Stomach (tissue), 8 donors: ENCODE measurements at regions not wholly inside any gene's neighbourhood (a gene's known extent, or its start where the extent isn't known, plus 50 kb on each side); places are given as distances from the start of the nearest gene placed in this dataset.
A peak's percentile ranks its signal among the peaks of the same experiment; 100 is the strongest.

Experiments
- DNase-seq, 2 donors: peaks; one replicate each; pipeline versions ENCODE4 v3.0.0 to v3.0.0-alpha.2; 2013 to 2019
- H3K27ac ChIP-seq, 5 donors: fragments of 200-600 bp in 4 of 5; sonication (generic) in 4 of 5; one replicate each; pipeline ENCODE4 v1.5.1; 2013 to 2019; ENCODE audit warnings: mild to moderate bottlenecking in 1 of 5, moderate library complexity in 1 of 5
- H3K27me3 ChIP-seq, 3 donors: fragments of 200-600 bp; sonication (generic); one replicate each; pipeline ENCODE4 v1.5.1; 2017 to 2019; ENCODE audit warnings: mixed run types in 1 of 3
- H3K36me3 ChIP-seq, 4 donors: fragments of 200-600 bp; sonication (generic); 1 replicate in 3 of 4; 2 replicates in 1 of 4; pipeline ENCODE4 v1.5.1; 2016 to 2019
- H3K4me1 ChIP-seq, 4 donors: fragments of 200-600 bp; sonication (generic); one replicate each; pipeline ENCODE4 v1.5.1; 2016 to 2019
- H3K4me3 ChIP-seq, 4 donors: fragments of 200-600 bp; sonication (generic) in 3 of 4; one replicate each; pipeline ENCODE4 v1.5.1; 2016 to 2019; ENCODE audit warnings: mild to moderate bottlenecking in 1 of 4
- H3K9me3 ChIP-seq, 4 donors: fragments of 200-600 bp; sonication (generic); one replicate each; pipeline ENCODE4 v1.5.1; 2016 to 2019
- CTCF ChIP-seq, 7 experiments: fragments of 450-650 bp in 4 of 7; fragments of 200-600 bp in 3 of 7; sonication (generic) in 3 of 7; IDR thresholded peaks; one replicate each; pipeline ENCODE4 v1.5.1; 2016 to 2019; ENCODE audit warnings: antibody characterized with exemption in 7 of 7, control low read depth in 2 of 7, mild to moderate bottlenecking in 1 of 7
- EP300 ChIP-seq: sonication (generic); formaldehyde crosslinking; IDR thresholded peaks from one replicate; pipeline ENCODE4 v1.6.1; 2017; ENCODE audit warnings: antibody characterized with exemption
- POLR2A ChIP-seq, 4 donors: fragments of 450-650 bp; IDR thresholded peaks; one replicate each; pipeline ENCODE4 v1.6.1; 2016; ENCODE audit warnings: antibody characterized with exemption in 4 of 4, control low read depth in 2 of 4, mild to moderate bottlenecking in 1 of 4, moderate library complexity in 1 of 4
- POLR2AphosphoS5 ChIP-seq, 3 donors: sonication (generic); formaldehyde crosslinking; IDR thresholded peaks; one replicate each; pipeline ENCODE4 v1.6.1; 2016; ENCODE audit warnings: antibody characterized with exemption in 3 of 3
- WGBS, 5 donors: extraction: QIAGEN DNeasy Blood & Tissue Kit in 3 of 5; methylation state at CpG; one replicate each; pipeline versions ENCODE4 v1.1.5 to v1.1.7; 2013 to 2018; 5-methylcytosine and 5-hydroxymethylcytosine counted together
- intact Hi-C: fragments of 100-400 bp; cut with DNase I; formaldehyde crosslinking; loops from one replicate; pipeline ENCODE4 v1.15.1; 2023; ENCODE audit warnings: low total_unique reads
- donor health status: healthy with polysubstance abuse.
- donor health status: Bipolar disorder and iron deficiency.
- donor health status: healthy.

GRCh38 chr10:20674926-20675325 is 222.2 kb downstream of the NEBL start:
- no peak overlapping the region for H3K27ac ChIP-seq
- no peaks in the 10 kb centered on the region for H3K27me3 ChIP-seq
- 0 to 17% (median 1%) methylated on average over 1 of the region's 1 CpG for WGBS, 5 donors
- no peaks in the 10 kb centered on the region for H3K36me3 ChIP-seq
- H3K4me3 ChIP-seq: no peak overlapping the region
- intact Hi-C loops: no loop called here
- H3K4me1 ChIP-seq: no peaks in the 10 kb centered on the region
- no peak for TF ChIP-seq POLR2AphosphoS5 (IDR thresholded peaks at IDR 0.05)
- TF ChIP-seq POLR2A (IDR thresholded peaks at IDR 0.05): no peak
- no peak for TF ChIP-seq CTCF (IDR thresholded peaks at IDR 0.05)
- no peak for TF ChIP-seq EP300
- H3K9me3 ChIP-seq: no peaks in the 10 kb centered on the region
- DNase-seq: peak in 1 of 2 donors; percentile 11

GRCh38 chr10:20673175-20673574 is 223.9 kb downstream of the NEBL start:
- intact Hi-C loops: no loop called here
- H3K36me3 ChIP-seq: no peaks in the 10 kb centered on the region
- TF ChIP-seq POLR2A (IDR thresholded peaks at IDR 0.05) (no peak), POLR2AphosphoS5 (IDR thresholded peaks at IDR 0.05) (no peak), EP300 (no peak)
- H3K4me3 ChIP-seq: no peak overlapping the region
- H3K27me3 ChIP-seq: no peaks in the 10 kb centered on the region
- H3K9me3 ChIP-seq: no peaks in the 10 kb centered on the region
- no peak overlapping the region for H3K27ac ChIP-seq
- no peak for DNase-seq
- WGBS, 5 donors: 58 to 74% (median 68%) methylated on average over 4 of the region's 4 CpGs
- no peaks in the 10 kb centered on the region for H3K4me1 ChIP-seq

- no peak for DNase-seq
- no peaks in the 10 kb centered on the region for H3K4me1 ChIP-seq
- intact Hi-C loops: no loop called here
- 49 to 69% (median 64%) methylated on average over 5 of the region's 5 CpGs for WGBS, 5 donors
- H3K4me3 ChIP-seq: no peak overlapping the region
- no peaks in the 10 kb centered on the region for H3K36me3 ChIP-seq
- H3K27me3 ChIP-seq: no peaks in the 10 kb centered on the region
- no peak for TF ChIP-seq CTCF (IDR thresholded peaks at IDR 0.05)
- no peak for TF ChIP-seq POLR2A (IDR thresholded peaks at IDR 0.05)
- TF ChIP-seq POLR2AphosphoS5 (IDR thresholded peaks at IDR 0.05): no peak
- TF ChIP-seq EP300: no peak
- H3K27ac ChIP-seq: no peak overlapping the region
- H3K9me3 ChIP-seq: no peaks in the 10 kb centered on the region
Observed at GRCh38 chr10:20672741-20673140, 224.4 kb downstream of the NEBL start.

GRCh38 chr10:20670579-20670978 is 226.5 kb downstream of the NEBL start:
- TF ChIP-seq CTCF (IDR thresholded peaks at IDR 0.05) (no peak), POLR2A (IDR thresholded peaks at IDR 0.05) (no peak), POLR2AphosphoS5 (IDR thresholded peaks at IDR 0.05) (no peak), EP300 (no peak)
- DNase-seq: no peak
- intact Hi-C loops: no loop called here
- H3K9me3 ChIP-seq: no peaks in the 10 kb centered on the region
- H3K27me3 ChIP-seq: no peaks in the 10 kb centered on the region
- H3K4me1 ChIP-seq: no peaks in the 10 kb centered on the region
- no peaks in the 10 kb centered on the region for H3K36me3 ChIP-seq
- 85 to 92% (median 89%) methylated on average over 1 of the region's 1 CpG for WGBS, 5 donors
- H3K27ac ChIP-seq: no peak overlapping the region
- no peak overlapping the region for H3K4me3 ChIP-seq

GRCh38 chr10:20668985-20669384 is 228.1 kb downstream of the NEBL start:
- no peaks in the 10 kb centered on the region for H3K4me1 ChIP-seq
- DNase-seq: no peak
- H3K36me3 ChIP-seq: no peaks in the 10 kb centered on the region
- TF ChIP-seq POLR2A (IDR thresholded peaks at IDR 0.05): no peak
- no peak for TF ChIP-seq POLR2AphosphoS5 (IDR thresholded peaks at IDR 0.05)
- no peak for TF ChIP-seq CTCF (IDR thresholded peaks at IDR 0.05)
- TF ChIP-seq EP300: no peak
- no peaks in the 10 kb centered on the region for H3K9me3 ChIP-seq
- no peaks in the 10 kb centered on the region for H3K27me3 ChIP-seq
- H3K27ac ChIP-seq: no peak overlapping the region
- no peak overlapping the region for H3K4me3 ChIP-seq
- intact Hi-C loops: no loop called here
